ENCODE measurements at regions not wholly inside any gene's neighbourhood (a gene's known extent, or its start where the extent isn't known, plus 50 kb on each side); places are given as distances from the start of the nearest gene placed in this dataset.

DNA sequence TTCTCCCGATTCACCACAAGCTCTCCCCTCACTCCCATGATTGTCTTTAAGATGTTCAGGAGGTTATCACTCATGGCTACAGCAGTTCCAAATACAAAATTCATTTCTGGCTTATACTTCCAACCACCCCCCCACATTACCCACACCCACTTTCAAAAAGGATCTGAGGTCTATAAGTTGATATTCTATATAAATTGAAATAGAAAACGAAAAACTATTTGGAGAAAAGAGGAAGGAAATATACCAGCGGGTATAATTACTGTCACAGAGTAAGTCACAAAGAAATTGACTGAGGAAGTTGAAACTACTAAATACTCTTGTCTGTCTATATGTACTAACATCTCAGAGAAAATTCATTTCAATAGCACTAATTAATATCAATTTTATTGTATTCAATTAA lies 112.7 kb upstream of the TNFAIP3 start:
- H3K27me3 ChIP-seq: no peaks in the 10 kb centered on the region
- 69 to 72% methylated on average over 3 of the region's 3 CpGs for WGBS, 2 donors
- no peak for ATAC-seq (ENCODE audit: low FRiP score in 2 of 2)
- TF ChIP-seq POLR2A (IDR thresholded peaks at IDR 0.05) (no peak), POLR2AphosphoS5 (IDR thresholded peaks at IDR 0.05) (no peak), EP300 (IDR thresholded peaks at IDR 0.05) (no peak)
- TF ChIP-seq, protein P1, sequence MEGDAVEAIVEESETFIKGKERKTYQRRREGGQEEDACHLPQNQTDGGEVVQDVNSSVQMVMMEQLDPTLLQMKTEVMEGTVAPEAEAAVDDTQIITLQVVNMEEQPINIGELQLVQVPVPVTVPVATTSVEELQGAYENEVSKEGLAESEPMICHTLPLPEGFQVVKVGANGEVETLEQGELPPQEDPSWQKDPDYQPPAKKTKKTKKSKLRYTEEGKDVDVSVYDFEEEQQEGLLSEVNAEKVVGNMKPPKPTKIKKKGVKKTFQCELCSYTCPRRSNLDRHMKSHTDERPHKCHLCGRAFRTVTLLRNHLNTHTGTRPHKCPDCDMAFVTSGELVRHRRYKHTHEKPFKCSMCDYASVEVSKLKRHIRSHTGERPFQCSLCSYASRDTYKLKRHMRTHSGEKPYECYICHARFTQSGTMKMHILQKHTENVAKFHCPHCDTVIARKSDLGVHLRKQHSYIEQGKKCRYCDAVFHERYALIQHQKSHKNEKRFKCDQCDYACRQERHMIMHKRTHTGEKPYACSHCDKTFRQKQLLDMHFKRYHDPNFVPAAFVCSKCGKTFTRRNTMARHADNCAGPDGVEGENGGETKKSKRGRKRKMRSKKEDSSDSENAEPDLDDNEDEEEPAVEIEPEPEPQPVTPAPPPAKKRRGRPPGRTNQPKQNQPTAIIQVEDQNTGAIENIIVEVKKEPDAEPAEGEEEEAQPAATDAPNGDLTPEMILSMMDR (IDR thresholded peaks at IDR 0.05): no peak
- H3K36me3 ChIP-seq: no peaks in the 10 kb centered on the region
- H3K27ac ChIP-seq: no peak overlapping the region
- H3K4me1 ChIP-seq: no peaks in the 10 kb centered on the region
- no peak overlapping the region for H3K4me3 ChIP-seq
- H3K9me3 ChIP-seq: no peaks in the 10 kb centered on the region
- no peak for DNase-seq

DNA sequence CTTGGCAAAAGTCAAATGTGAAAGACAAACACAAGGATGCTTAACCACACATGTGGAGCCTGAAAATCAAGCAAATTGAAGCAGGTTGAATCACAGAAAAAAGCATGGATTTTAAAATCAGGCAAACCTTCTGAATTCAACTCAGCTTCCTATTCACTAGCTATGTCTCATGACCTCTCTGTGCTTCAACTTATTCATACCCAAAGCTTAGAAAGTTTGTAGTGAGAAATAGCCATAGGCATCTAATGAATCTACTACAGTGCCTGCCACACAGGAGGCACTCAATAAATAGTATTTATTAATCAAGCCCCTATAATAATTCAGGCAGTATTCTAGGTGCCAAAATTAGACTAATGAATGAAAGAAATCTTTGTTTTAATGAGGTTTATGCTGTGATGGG lies 112.2 kb upstream of the TNFAIP3 start:
- Histone ChIP-seq H3K4me3 (no peak overlapping the region), H3K36me3 (no peaks in the 10 kb centered on the region), H3K4me1 (no peaks in the 10 kb centered on the region), H3K27me3 (no peaks in the 10 kb centered on the region), H3K27ac (no peak overlapping the region), H3K9me3 (no peaks in the 10 kb centered on the region)
- TF ChIP-seq POLR2AphosphoS5 (IDR thresholded peaks at IDR 0.05) (no peak), EP300 (IDR thresholded peaks at IDR 0.05) (no peak)
- no peak for DNase-seq
- no peak for ATAC-seq (ENCODE audit: low FRiP score in 2 of 2)

DNA sequence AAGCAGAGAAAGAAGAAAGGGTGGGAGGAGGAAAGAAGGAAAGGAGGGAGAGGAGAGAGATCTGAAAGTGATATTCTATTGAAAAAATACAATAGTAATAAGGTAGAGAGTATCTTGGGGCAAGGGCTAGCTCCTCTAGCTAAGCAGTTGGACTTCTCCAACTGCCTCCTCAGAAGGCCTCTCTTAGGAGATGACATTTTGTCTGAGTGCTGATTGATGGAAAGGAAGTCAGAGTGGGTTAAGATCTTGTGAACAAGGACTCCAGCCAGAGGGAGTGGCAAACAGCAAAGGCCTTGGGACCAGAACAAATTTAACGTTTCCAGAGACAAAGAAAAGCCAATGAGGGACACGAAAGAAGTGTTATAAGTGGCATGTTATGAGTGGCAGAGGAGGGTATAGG lies 111.8 kb upstream of the TNFAIP3 start:
- no peaks in the 10 kb centered on the region for H3K9me3 ChIP-seq
- H3K27ac ChIP-seq: no peak overlapping the region
- no peak for TF ChIP-seq EP300 (IDR thresholded peaks at IDR 0.05)
- TF ChIP-seq, protein P1 (IDR thresholded peaks at IDR 0.05): no peak
- no peak for TF ChIP-seq POLR2A (IDR thresholded peaks at IDR 0.05)
- TF ChIP-seq POLR2AphosphoS5 (IDR thresholded peaks at IDR 0.05): no peak
- H3K27me3 ChIP-seq: no peaks in the 10 kb centered on the region
- no peak overlapping the region for H3K4me3 ChIP-seq
- ATAC-seq (ENCODE audit: low FRiP score in 2 of 2): no peak
- no peaks in the 10 kb centered on the region for H3K4me1 ChIP-seq
- no peaks in the 10 kb centered on the region for H3K36me3 ChIP-seq
- DNase-seq: no peak
- 65 to 70% methylated on average over 2 of the region's 2 CpGs for WGBS, 2 donors

DNA sequence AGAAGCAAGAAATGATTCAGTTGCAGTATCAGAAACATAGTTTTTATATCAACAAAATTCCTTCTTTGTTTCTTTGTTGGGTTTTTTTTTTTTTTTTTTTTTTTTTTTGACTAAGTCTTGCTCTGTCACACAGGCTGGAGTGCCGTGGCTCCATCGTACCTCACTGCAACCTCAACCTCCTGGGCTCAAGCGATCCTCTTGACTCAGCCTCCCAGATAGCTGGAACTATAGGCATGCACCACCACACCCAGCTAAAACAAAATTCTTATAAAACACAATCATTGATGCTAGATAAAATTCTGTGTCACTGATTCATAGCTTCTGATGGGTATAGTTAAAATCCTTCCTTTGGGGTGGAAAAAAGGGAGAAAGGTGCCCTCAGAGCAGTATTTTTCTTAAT lies 110.3 kb upstream of the TNFAIP3 start:
- no peak for TF ChIP-seq POLR2AphosphoS5 (IDR thresholded peaks at IDR 0.05)
- TF ChIP-seq EP300 (IDR thresholded peaks at IDR 0.05): no peak
- no peak for TF ChIP-seq POLR2A (IDR thresholded peaks at IDR 0.05)
- TF ChIP-seq, protein P1 (IDR thresholded peaks at IDR 0.05): no peak
- no peaks in the 10 kb centered on the region for H3K27me3 ChIP-seq
- DNase-seq: no peak
- H3K36me3 ChIP-seq: no peaks in the 10 kb centered on the region
- no peak overlapping the region for H3K4me3 ChIP-seq
- H3K9me3 ChIP-seq: no peaks in the 10 kb centered on the region
- WGBS, 2 donors: 97 to 100% methylated on average over 3 of the region's 3 CpGs
- no peaks in the 10 kb centered on the region for H3K4me1 ChIP-seq
- no peak for ATAC-seq (ENCODE audit: low FRiP score in 2 of 2)
- no peak overlapping the region for H3K27ac ChIP-seq

DNA sequence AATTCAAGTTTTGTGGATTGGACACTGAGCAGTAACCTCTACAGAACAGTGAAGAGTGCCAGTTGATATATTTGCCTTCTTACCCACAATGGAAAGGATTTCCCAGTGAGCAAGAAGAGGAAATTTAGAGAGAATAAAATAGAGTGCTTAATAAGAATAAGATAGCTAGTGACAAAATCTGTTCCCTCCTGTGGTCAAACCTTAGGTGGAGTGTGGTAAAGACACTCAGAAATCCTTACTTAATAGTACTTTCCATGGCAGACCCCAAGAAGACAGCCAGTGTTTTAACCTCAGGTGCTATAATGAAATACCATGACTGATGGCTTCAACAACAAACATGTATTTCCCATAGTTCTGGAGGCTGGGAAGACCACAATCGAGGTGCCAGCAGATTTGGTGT lies 108.4 kb upstream of the TNFAIP3 start:
- DNase-seq (no peak), ATAC-seq (ENCODE audit: low FRiP score in 2 of 2) (no peak)
- H3K27me3 ChIP-seq: no peaks in the 10 kb centered on the region
- TF ChIP-seq, protein P1 (IDR thresholded peaks at IDR 0.05): no peak
- TF ChIP-seq EP300 (IDR thresholded peaks at IDR 0.05): no peak
- WGBS, 2 donors: 86 to 100% methylated on average over 1 of the region's 1 CpG
- H3K4me3 ChIP-seq: no peak overlapping the region
- H3K9me3 ChIP-seq: no peaks in the 10 kb centered on the region
- H3K27ac ChIP-seq: no peak overlapping the region
- no peaks in the 10 kb centered on the region for H3K36me3 ChIP-seq
- H3K4me1 ChIP-seq: no peaks in the 10 kb centered on the region

Data from upper lobe of left lung (tissue), 6 donors.